ENCODE measurements at regions not wholly inside any gene's neighbourhood (a gene's known extent, or its start where the extent isn't known, plus 50 kb on each side); places are given as distances from the start of the nearest gene placed in this dataset.

GRCh38 chr19:28889941-28890670 lies 322.8 kb downstream of the UQCRFS1 start:
- no peak for DNase-seq
- H3K27ac ChIP-seq, result no peak overlapping the region
- no peak for TF ChIP-seq CTCF (IDR thresholded peaks at IDR 0.05)
- TF ChIP-seq POLR2A (IDR thresholded peaks at IDR 0.05), result no peak
- no peak for TF ChIP-seq POLR2AphosphoS5 (IDR thresholded peaks at IDR 0.05)
- TF ChIP-seq EP300 (IDR thresholded peaks at IDR 0.05), result no peak
- H3K4me1 ChIP-seq, result no peaks in the 10 kb centered on the region
- H3K4me3 ChIP-seq, result no peak overlapping the region
- H3K36me3 ChIP-seq, result no peaks in the 10 kb centered on the region
- H3K9me3 ChIP-seq, result no peaks in the 10 kb centered on the region
- intact Hi-C loops (cut with DNase I), result no loop called here
- H3K27me3 ChIP-seq, result peaks cover 0 to 20% (median 0%) of the 10 kb centered on the region in 3 donors
- 74 to 81% methylated on average over 14 of the region's 14 CpGs for WGBS, 2 donors

- no peak overlapping the region for H3K27ac ChIP-seq
- H3K4me1 ChIP-seq, result peaks cover 0 to 11% (median 11%) of the 10 kb centered on the region in 4 donors
- no peak for TF ChIP-seq POLR2AphosphoS5 (IDR thresholded peaks at IDR 0.05)
- no peak for TF ChIP-seq POLR2A (IDR thresholded peaks at IDR 0.05)
- TF ChIP-seq CTCF (IDR thresholded peaks at IDR 0.05), result no peak
- TF ChIP-seq EP300 (IDR thresholded peaks at IDR 0.05), result no peak
- no peak for DNase-seq
- peaks cover 0 to 20% (median 0%) of the 10 kb centered on the region in 3 donors for H3K27me3 ChIP-seq
- intact Hi-C loops (cut with DNase I), result no loop called here
- no peak overlapping the region for H3K4me3 ChIP-seq
- no peaks in the 10 kb centered on the region for H3K36me3 ChIP-seq
- WGBS, 2 donors, result 58 to 67% methylated on average over 14 of the region's 14 CpGs
- no peaks in the 10 kb centered on the region for H3K9me3 ChIP-seq
These were observed 324.9 kb downstream of the UQCRFS1 start for GRCh38 chr19:28887920-28888618.

- TF ChIP-seq CTCF (IDR thresholded peaks at IDR 0.05) (no peak), POLR2A (IDR thresholded peaks at IDR 0.05) (no peak), POLR2AphosphoS5 (IDR thresholded peaks at IDR 0.05) (no peak), EP300 (IDR thresholded peaks at IDR 0.05) (no peak)
- Histone ChIP-seq H3K4me1 (peaks cover 0 to 19% (median 17%) of the 10 kb centered on the region in 4 donors), H3K4me3 (no peak overlapping the region), H3K9me3 (no peaks in the 10 kb centered on the region), H3K27me3 (peaks cover 0 to 20% (median 0%) of the 10 kb centered on the region in 3 donors), H3K36me3 (no peaks in the 10 kb centered on the region), H3K27ac (no peak overlapping the region)
- WGBS, 2 donors, result 38 to 52% methylated on average over 3 of the region's 3 CpGs
- no peak for DNase-seq
- intact Hi-C loops (cut with DNase I), result no loop called here
These were observed 326.2 kb downstream of the UQCRFS1 start for GRCh38 chr19:28886708-28887107.

- DNase-seq, result no peak
- no peak for TF ChIP-seq POLR2A (IDR thresholded peaks at IDR 0.05)
- WGBS, 2 donors, result 23 to 61% methylated on average over 4 of the region's 4 CpGs
- H3K9me3 ChIP-seq, result no peaks in the 10 kb centered on the region
- H3K4me1 ChIP-seq, result peaks cover 0 to 19% (median 17%) of the 10 kb centered on the region in 4 donors
- no peak overlapping the region for H3K4me3 ChIP-seq
- peaks cover 0 to 20% (median 0%) of the 10 kb centered on the region in 3 donors for H3K27me3 ChIP-seq
- no peaks in the 10 kb centered on the region for H3K36me3 ChIP-seq
- intact Hi-C loops (cut with DNase I), result no loop called here
- H3K27ac ChIP-seq, result no peak overlapping the region
These were observed 327.0 kb downstream of the UQCRFS1 start for GRCh38 chr19:28885965-28886364.

GRCh38 chr19:28884786-28885476 lies 328.0 kb downstream of the UQCRFS1 start:
- no peak overlapping the region for H3K4me3 ChIP-seq
- intact Hi-C loops (cut with DNase I), result no loop called here
- TF ChIP-seq POLR2A (IDR thresholded peaks at IDR 0.05), result no peak
- TF ChIP-seq EP300 (IDR thresholded peaks at IDR 0.05), result no peak
- TF ChIP-seq CTCF (IDR thresholded peaks at IDR 0.05), result no peak
- no peak for TF ChIP-seq POLR2AphosphoS5 (IDR thresholded peaks at IDR 0.05)
- H3K27me3 ChIP-seq, result peaks cover 0 to 18% (median 0%) of the 10 kb centered on the region in 3 donors
- peaks cover 0 to 19% (median 17%) of the 10 kb centered on the region in 4 donors for H3K4me1 ChIP-seq
- no peak overlapping the region for H3K27ac ChIP-seq
- H3K36me3 ChIP-seq, result no peaks in the 10 kb centered on the region
- no peak for DNase-seq
- WGBS, 2 donors, result 60 to 65% methylated on average over 12 of the region's 12 CpGs
- H3K9me3 ChIP-seq, result no peaks in the 10 kb centered on the region

Data from sigmoid colon (tissue), 6 donors.